PC-9 (cell line): ENCODE measurements at regions not wholly inside any gene's neighbourhood (a gene's known extent, or its start where the extent isn't known, plus 50 kb on each side); places are given as distances from the start of the nearest gene placed in this dataset.

Source experiments
- BruUV-seq: library from RNA; stranded (reverse); fragments of 400-500 nt; replicated peaks from 2 replicates; lab custom pipeline; 2021; lab: Mats Ljungman, UMichigan
- CTCF ChIA-PET: fragments of 300-600 bp; sonication (Branson Sonifier 250); formaldehyde crosslinking; loops from one replicate; lab custom pipeline; 2022; ENCODE audit warnings: antibody characterized with exemption; lab: Charles Lee
- POLR2A ChIA-PET: fragments of 300-600 bp; sonication (Branson Sonifier 250); formaldehyde crosslinking; loops from one replicate; lab custom pipeline; 2022; ENCODE audit warnings: antibody characterized with exemption; ENCODE audit not compliant: unreplicated experiment; lab: Charles Lee
- DNase-seq, 2 experiments: peaks; one replicate each; pipeline versions ENCODE4 v3.0.0 to v3.0.0-alpha.2; 2015 to 2022; ENCODE audit warnings: mixed read lengths in 1 of 2
- H2AFZ ChIP-seq: fragments of 200-600 bp; sonication (generic); 2 replicates; pipeline ENCODE4 v1.8.1; 2017; ENCODE audit warnings: antibody characterized with exemption
- H3F3A ChIP-seq: fragments of 200-600 bp; sonication (generic); 2 replicates; pipeline ENCODE4 v1.8.1; 2017; ENCODE audit warnings: antibody characterized with exemption, mild to moderate bottlenecking, low read depth; ENCODE audit not compliant: insufficient read depth
- H3K27ac ChIP-seq: fragments of 200-600 bp; sonication (generic); 2 replicates; pipeline ENCODE4 v1.6.1; 2016; ENCODE audit warnings: mixed run types
- H3K27me3 ChIP-seq: fragments of 200-600 bp; sonication (generic); 2 replicates; pipeline ENCODE4 v1.6.1; 2016; ENCODE audit warnings: low read depth, mixed run types; ENCODE audit not compliant: insufficient read depth
- H3K36me3 ChIP-seq: fragments of 200-600 bp; sonication (generic); 2 replicates; pipeline ENCODE4 v1.6.1; 2016; ENCODE audit warnings: low read depth, mixed run types
- H3K4me1 ChIP-seq: fragments of 200-600 bp; sonication (generic); replicated peaks from 2 replicates; pipeline ENCODE4 v1.6.1; 2016; ENCODE audit warnings: mixed run types; ENCODE audit not compliant: insufficient read depth
- H3K4me2 ChIP-seq: fragments of 200-600 bp; sonication (generic); 2 replicates; pipeline ENCODE4 v1.6.1; 2017; ENCODE audit warnings: mixed run types
- H3K4me3 ChIP-seq: fragments of 200-600 bp; sonication (generic); 2 replicates; pipeline ENCODE4 v1.6.1; 2016; ENCODE audit warnings: mixed run types
- H3K79me2 ChIP-seq: fragments of 200-600 bp; sonication (generic); 2 replicates; pipeline ENCODE4 v1.6.1; 2017; ENCODE audit warnings: low read depth, mixed run types
- H3K9me2 ChIP-seq: fragments of 200-600 bp; sonication (generic); 2 replicates; pipeline ENCODE4 v1.8.1; 2017; ENCODE audit warnings: mild to moderate bottlenecking; ENCODE audit not compliant: insufficient read depth
- H3K9me3 ChIP-seq: fragments of 200-600 bp; sonication (generic); 2 replicates; pipeline ENCODE4 v1.8.1; 2016; ENCODE audit warnings: low read depth; ENCODE audit not compliant: insufficient read depth
- H4K20me1 ChIP-seq: fragments of 200-600 bp; sonication (generic); 2 replicates; pipeline ENCODE4 v1.8.1; 2017; ENCODE audit not compliant: insufficient read depth
- CTCF ChIP-seq: fragments of 200-600 bp; sonication (generic); conservative IDR thresholded peaks from 2 replicates; pipeline ENCODE4 v1.6.1; 2017; ENCODE audit warnings: mixed run types, antibody characterized with exemption, mild to moderate bottlenecking, moderate library complexity
- EZH2 ChIP-seq: fragments of 200-600 bp; sonication (generic); IDR thresholded peaks from 2 replicates; pipeline ENCODE4 v1.8.0; 2017; ENCODE audit warnings: antibody characterized with exemption, low read depth
- intact Hi-C: fragments of 100-400 bp; cut with micrococcal nuclease; formaldehyde crosslinking; loops from one replicate; pipeline ENCODE4 v1.10.0; 2022; ENCODE audit not compliant: unreplicated experiment

DNA sequence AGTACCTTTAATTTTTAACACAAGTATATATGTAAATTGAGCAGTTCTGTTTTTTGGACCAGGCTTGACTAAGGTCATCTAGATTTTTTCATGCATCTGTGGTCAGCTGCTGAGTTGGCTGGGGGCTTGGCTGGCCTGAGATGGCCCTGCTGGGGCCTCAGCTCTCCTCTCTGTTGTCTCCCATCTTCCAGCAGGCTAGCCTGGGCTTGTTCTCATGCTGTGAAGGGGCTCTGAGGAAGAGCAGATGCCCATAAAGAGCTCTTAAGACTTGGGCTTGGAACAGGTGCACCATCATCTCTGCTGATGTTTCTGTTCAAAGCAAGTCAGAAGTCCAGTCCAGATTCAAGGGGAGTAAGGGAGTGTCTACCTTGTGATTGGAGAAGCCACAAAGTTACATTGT, 51.2 kb upstream of the TNR start:
- intact Hi-C loops, result no loop called here
- peaks cover 7% of the 10 kb centered on the region for H3K27me3 ChIP-seq
- no peaks in the 10 kb centered on the region for H3K36me3 ChIP-seq

GRCh38 chr1:175793617-175794016, 50.2 kb upstream of the TNR start:
- Histone ChIP-seq H3K9me2 (no peaks in the 10 kb centered on the region), H3K27ac (no peak overlapping the region), H3K79me2 (no peaks in the 10 kb centered on the region), H3K9me3 (no peaks in the 10 kb centered on the region), H3K4me3 (no peak overlapping the region), H4K20me1 (no peaks in the 10 kb centered on the region), H3K4me2 (no peak overlapping the region), H3K27me3 (no peaks in the 10 kb centered on the region; the same call in 1 of the 2 replicates), H3K4me1 (no peaks in the 10 kb centered on the region), H3K36me3 (no peaks in the 10 kb centered on the region), H3F3A (no peaks in the 10 kb centered on the region), H2AFZ (no peak overlapping the region)
- no TSS peak for BruUV-seq
- no peak for DNase-seq
- intact Hi-C loops, result no loop called here
- CTCF ChIA-PET, result no interaction called here
- TF ChIP-seq CTCF (no peak), EZH2 (no peak)
- POLR2A ChIA-PET, result no interaction called here

More for the DNA sequence above, 51.2 kb upstream of the TNR start:
- H3K9me3 ChIP-seq, result no peaks in the 10 kb centered on the region
- H3K4me1 ChIP-seq, result no peaks in the 10 kb centered on the region
- no peak for DNase-seq
- BruUV-seq, result no TSS peak
- no peaks in the 10 kb centered on the region for H3K79me2 ChIP-seq
- POLR2A ChIA-PET, result no interaction called here
- CTCF ChIA-PET, result no interaction called here
- H3K27ac ChIP-seq, result no peak overlapping the region
- no peak overlapping the region for H3K4me3 ChIP-seq
- no peak overlapping the region for H3K4me2 ChIP-seq
- TF ChIP-seq EZH2 (no peak), CTCF (no peak)
- H3K9me2 ChIP-seq, result no peaks in the 10 kb centered on the region
- no peak overlapping the region for H2AFZ ChIP-seq
- H4K20me1 ChIP-seq, result no peaks in the 10 kb centered on the region
- H3F3A ChIP-seq, result no peaks in the 10 kb centered on the region
